NT2/D1 (cell line): ENCODE measurements at regions not wholly inside any gene's neighbourhood (a gene's known extent, or its start where the extent isn't known, plus 50 kb on each side); places are given as distances from the start of the nearest gene placed in this dataset.

Source experiments
- DNase-seq: peaks from one replicate; pipeline ENCODE4 v3.0.0-alpha.2; 2011; ENCODE audit warnings: low read depth, low spot score
- H3K27me3 ChIP-seq: 2 replicates; pipeline ENCODE4 v1.6.0; 2011; ENCODE audit warnings: mild to moderate bottlenecking; ENCODE audit not compliant: insufficient read length, insufficient read depth
- H3K36me3 ChIP-seq: 2 replicates; pipeline ENCODE4 v1.6.1; 2011; ENCODE audit warnings: mild to moderate bottlenecking, low read length, mixed read lengths; ENCODE audit not compliant: insufficient read depth, insufficient read length
- H3K4me1 ChIP-seq: 2 replicates; pipeline ENCODE4 v1.5.1; 2011; ENCODE audit not compliant: insufficient read depth, insufficient read length
- H3K4me3 ChIP-seq: 2 replicates; pipeline ENCODE4 v1.5.1; 2011; ENCODE audit warnings: low read depth; ENCODE audit not compliant: insufficient read length
- H3K9ac ChIP-seq: 2 replicates; pipeline ENCODE4 v1.6.0; 2011; ENCODE audit warnings: low read depth; ENCODE audit not compliant: insufficient read length
- H3K9me3 ChIP-seq: 2 replicates; pipeline ENCODE4 v1.5.1; 2011; ENCODE audit warnings: mild to moderate bottlenecking, low read length; ENCODE audit not compliant: insufficient read depth
- SUZ12 ChIP-seq: IDR thresholded peaks from 2 replicates; pipeline ENCODE4 v1.6.1; 2011; ENCODE audit not compliant: insufficient read length, insufficient read depth; ENCODE audit errors: extremely low read depth
- YY1 ChIP-seq: IDR thresholded peaks from 2 replicates; pipeline ENCODE4 v1.6.1; 2011; ENCODE audit not compliant: insufficient read length, insufficient read depth
- ZNF274 ChIP-seq: IDR thresholded peaks from 2 replicates; pipeline ENCODE4 v1.6.1; 2011; ENCODE audit warnings: mild to moderate bottlenecking, low read depth, low read length

DNA sequence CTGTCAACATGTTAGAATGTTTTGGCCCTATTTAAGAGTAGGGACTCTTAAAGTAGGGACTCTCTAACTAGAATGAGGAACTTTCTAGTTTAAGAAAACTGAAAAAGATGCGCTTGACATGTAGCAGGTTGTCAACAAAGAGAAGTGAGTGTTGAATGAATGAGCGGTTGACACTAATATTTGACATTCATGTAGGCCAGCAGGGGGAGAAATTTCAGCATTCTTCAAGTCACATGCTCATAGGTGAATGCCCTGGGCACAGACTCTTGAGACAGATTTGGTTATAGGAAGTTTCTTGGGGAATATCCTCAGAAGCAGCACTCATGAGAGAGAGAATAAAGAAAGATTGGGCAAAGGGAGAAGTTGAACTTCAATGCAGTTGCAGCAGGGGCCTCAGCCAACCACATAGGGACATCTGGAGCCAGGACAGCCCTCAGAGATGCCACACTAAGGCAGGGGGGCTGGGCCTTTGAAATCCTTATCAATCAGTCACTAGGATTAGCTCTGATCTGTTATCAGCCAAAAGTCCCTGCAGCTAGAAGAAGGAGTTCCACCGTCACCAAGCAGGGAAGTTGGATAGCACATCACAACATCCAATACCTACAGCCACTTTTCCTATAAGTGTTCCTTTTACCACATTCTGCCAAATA is 145.1 kb upstream of the FKBP1C start:
- no peaks in the 10 kb centered on the region for H3K4me1 ChIP-seq
- H3K27me3 ChIP-seq = no peaks in the 10 kb centered on the region
- peaks cover 24% of the 10 kb centered on the region for H3K9me3 ChIP-seq
- H3K4me3 ChIP-seq = no peak overlapping the region
- no peak for TF ChIP-seq ZNF274
- no peak for TF ChIP-seq SUZ12
- no peak for TF ChIP-seq YY1
- no peak for DNase-seq
- H3K36me3 ChIP-seq = no peaks in the 10 kb centered on the region
- H3K9ac ChIP-seq = no peak overlapping the region

DNA sequence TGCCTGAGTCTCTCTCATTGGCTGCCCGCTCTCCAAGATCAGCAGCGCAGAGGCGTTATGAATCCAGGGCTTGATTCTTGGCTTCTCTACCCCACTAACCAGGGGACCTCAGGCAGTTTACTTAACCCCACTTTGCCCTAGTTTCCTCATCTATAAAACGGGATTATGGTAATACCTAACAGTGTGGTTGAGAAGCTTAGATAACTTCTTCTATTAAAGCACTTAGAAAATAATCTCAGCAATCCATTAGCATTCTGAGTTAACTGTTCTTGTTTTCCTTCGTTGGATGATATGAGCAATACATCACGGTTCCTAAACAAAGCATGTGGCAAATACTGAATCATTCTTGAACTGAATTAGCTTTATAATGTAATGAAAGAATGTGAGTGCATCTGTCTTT is 116.3 kb upstream of the FKBP1C start:
- H3K36me3 ChIP-seq = no peaks in the 10 kb centered on the region
- H3K4me3 ChIP-seq = no peak overlapping the region
- TF ChIP-seq YY1 (no peak), SUZ12 (no peak), ZNF274 (no peak)
- DNase-seq = no peak
- H3K9me3 ChIP-seq = no peaks in the 10 kb centered on the region
- H3K4me1 ChIP-seq = no peaks in the 10 kb centered on the region
- no peak overlapping the region for H3K9ac ChIP-seq
- no peaks in the 10 kb centered on the region for H3K27me3 ChIP-seq

DNA sequence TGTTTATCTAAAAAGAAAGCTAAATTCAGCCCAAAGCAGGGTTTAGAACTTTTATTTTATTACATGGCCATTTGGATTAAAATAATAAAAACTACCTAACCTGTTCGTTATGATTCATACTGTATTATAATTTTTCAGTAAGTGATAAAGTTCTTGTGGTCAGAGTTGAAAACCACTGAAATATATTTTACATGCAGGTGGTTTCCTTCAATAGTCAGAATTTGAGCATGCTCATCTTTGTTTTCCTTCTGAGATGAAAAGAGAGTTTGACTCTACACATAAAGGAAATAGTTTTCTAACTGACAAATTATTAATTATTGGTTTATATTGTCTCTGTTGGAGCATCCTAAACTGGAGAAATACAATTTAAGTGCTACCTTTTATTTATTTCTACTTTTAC is 114.0 kb upstream of the FKBP1C start:
- Histone ChIP-seq H3K9ac (no peak overlapping the region), H3K9me3 (no peaks in the 10 kb centered on the region), H3K4me1 (no peaks in the 10 kb centered on the region), H3K36me3 (no peaks in the 10 kb centered on the region), H3K4me3 (no peak overlapping the region), H3K27me3 (no peaks in the 10 kb centered on the region)
- DNase-seq = no peak
- TF ChIP-seq ZNF274 (no peak), YY1 (no peak), SUZ12 (no peak)

DNA sequence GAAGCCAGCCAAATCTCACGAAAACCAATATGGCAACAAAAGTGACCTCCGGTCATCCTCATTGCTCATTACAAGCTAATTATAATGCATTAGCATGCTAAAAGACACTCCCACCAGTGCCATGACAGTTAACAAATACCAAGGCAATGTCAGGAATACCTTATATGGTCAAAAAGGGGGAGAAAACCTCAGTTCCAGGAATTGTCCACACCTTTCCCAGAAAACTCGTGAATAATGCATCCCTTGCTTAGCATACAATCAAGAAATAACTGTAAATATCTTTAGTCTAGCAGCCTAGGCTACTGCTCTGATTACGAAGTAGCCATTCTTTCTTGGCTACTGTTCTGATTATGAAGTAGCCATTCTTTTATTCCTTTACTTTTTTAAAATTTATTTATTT is 112.5 kb upstream of the FKBP1C start:
- no peaks in the 10 kb centered on the region for H3K4me1 ChIP-seq
- no peaks in the 10 kb centered on the region for H3K27me3 ChIP-seq
- DNase-seq = no peak
- H3K36me3 ChIP-seq = no peaks in the 10 kb centered on the region
- no peak overlapping the region for H3K4me3 ChIP-seq
- TF ChIP-seq ZNF274 (no peak), SUZ12 (no peak), YY1 (no peak)
- no peak overlapping the region for H3K9ac ChIP-seq
- no peaks in the 10 kb centered on the region for H3K9me3 ChIP-seq

DNA sequence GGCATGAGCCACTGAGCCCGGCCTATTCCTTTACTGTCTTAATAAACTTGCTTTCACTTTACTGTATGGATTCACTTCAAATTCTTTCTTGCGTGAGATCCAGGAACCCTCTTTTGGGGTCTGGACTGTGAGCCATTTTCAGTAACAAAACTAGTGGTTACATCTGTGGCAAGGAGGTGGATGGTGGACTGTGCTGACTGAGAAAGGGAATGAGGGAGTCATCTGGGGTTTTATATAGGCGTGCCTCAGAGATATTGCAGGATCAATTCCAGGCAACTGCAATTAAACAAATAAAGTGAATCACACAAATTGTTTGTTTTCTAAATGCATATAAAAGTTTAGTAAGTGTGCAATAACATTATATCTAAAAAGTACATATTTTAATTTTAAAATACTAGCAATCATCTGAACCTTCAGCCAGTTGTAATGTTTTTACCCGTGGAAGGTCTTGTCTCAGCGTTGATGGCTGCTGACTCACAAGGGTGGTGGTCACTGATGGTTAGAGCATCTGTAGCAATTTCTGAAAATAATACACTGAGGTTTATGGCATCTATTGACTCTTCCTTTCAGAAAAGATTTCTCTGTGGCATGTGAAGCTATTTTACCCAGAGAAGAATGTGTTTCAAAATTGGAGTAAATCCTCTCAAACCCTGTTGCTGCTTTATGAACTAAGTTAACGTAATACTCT is 111.4 kb upstream of the FKBP1C start:
- Histone ChIP-seq H3K4me1 (no peaks in the 10 kb centered on the region), H3K9me3 (no peaks in the 10 kb centered on the region), H3K4me3 (no peak overlapping the region), H3K27me3 (no peaks in the 10 kb centered on the region), H3K9ac (no peak overlapping the region), H3K36me3 (no peaks in the 10 kb centered on the region)
- DNase-seq = no peak
- TF ChIP-seq YY1 = no peak
- no peak for TF ChIP-seq ZNF274
- TF ChIP-seq SUZ12 = no peak

DNA sequence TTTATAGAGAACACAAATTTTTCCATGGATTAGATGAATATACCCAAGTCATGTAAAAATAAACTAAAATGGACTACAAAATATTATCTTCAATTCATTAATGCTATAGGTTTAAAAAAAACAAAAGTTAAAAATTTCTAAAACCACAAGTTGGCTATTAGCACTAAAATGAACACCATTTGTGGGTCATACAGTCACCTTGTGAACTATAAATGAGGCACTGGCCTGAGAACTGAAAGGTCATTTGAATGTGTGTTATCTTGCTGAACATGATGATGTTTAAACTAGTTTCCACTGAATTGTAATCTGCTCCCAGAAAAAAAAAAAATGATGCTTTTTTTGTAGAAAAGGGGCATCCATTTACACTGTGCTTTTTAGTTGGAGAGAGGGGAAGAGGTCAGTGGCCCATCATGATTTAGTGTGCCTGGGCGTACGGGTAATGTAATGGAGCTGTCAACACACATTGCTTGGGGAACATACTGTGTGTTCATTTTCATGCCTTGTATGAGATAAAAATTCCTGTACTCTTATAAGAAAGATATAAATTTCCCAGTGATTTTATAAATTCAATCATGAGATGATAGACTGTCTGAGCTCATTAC is 96.6 kb upstream of the FKBP1C start:
- Histone ChIP-seq H3K27me3 (no peaks in the 10 kb centered on the region), H3K9me3 (no peaks in the 10 kb centered on the region), H3K9ac (no peak overlapping the region), H3K4me1 (no peaks in the 10 kb centered on the region), H3K36me3 (no peaks in the 10 kb centered on the region), H3K4me3 (no peak overlapping the region)
- no peak for DNase-seq
- TF ChIP-seq YY1 (no peak), SUZ12 (no peak), ZNF274 (no peak)

DNA sequence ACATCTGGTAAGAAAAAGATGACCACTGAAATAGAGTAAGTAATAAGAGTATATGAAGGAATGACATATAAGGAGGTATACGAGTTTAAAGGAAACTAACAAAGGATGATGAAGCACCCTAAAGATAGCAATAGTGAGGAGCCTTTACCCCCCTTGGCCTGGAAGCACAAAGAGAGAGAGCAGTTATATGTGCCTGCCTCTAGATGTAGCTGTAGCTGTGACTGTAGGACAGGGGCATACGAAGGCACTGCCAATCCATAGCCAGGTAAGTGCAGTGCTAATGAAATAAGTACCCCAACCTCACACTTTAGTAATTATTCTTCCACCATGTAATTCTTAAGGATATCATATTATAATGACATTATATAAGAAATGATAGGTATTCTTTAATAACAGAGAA is 90.1 kb upstream of the FKBP1C start:
- DNase-seq = no peak
- H3K9ac ChIP-seq = no peak overlapping the region
- H3K9me3 ChIP-seq = no peaks in the 10 kb centered on the region
- H3K4me1 ChIP-seq = no peaks in the 10 kb centered on the region
- H3K27me3 ChIP-seq = no peaks in the 10 kb centered on the region
- TF ChIP-seq SUZ12 (no peak), ZNF274 (no peak)
- no peaks in the 10 kb centered on the region for H3K36me3 ChIP-seq
- no peak overlapping the region for H3K4me3 ChIP-seq
